ENCODE measurements at regions not wholly inside any gene's neighbourhood (a gene's known extent, or its start where the extent isn't known, plus 50 kb on each side); places are given as distances from the start of the nearest gene placed in this dataset.

DNA sequence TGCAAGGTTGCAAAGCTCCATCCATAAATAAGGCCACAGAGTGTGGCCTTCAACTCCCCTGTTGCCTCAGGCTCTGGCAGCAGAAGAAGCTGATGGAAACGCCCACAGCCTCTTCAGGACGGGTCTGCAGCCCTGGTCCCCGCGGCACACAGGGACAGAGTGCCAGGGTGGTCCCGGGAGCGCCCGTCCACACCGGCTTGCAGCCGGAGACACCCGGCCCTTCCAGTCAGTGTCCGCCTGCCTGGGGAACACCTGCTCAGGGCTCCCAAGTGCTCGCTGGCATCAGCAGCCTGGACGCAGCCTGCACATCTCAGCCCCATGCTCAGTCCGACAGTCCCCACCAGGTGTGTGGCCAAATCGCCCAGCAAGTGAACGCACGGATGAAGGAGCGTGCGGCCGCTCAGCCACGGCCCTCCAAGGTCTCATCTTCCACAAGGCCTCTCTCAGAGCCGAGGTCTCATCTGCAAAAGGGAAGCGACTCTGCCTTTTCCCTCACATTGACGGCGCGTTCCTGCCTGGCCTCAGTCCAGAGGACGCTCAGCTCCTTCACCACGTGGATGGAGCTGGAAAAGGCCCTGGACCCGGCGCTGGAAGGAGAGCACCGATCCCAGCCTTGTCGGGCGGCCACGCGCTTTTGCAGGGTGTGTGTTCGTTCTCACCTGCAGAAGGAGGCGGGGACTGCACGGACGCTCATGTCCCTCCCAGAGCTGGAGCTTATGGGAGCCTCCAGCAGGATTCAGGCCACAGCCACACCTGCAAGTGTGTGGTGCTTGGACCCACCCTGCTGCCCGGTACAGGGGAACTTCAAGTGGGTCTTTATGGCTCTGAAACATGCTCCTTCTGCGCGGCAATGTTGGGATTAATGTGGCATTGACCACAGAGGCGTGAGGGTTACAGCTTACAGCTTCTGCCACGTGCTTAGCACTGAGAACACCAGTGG is 180.4 kb downstream of the DLL1 start:
- DNase-seq = no peak

- DNase-seq = no peak
Observed at GRCh38 chr6:170108890-170109587, 181.8 kb downstream of the DLL1 start.

DNA sequence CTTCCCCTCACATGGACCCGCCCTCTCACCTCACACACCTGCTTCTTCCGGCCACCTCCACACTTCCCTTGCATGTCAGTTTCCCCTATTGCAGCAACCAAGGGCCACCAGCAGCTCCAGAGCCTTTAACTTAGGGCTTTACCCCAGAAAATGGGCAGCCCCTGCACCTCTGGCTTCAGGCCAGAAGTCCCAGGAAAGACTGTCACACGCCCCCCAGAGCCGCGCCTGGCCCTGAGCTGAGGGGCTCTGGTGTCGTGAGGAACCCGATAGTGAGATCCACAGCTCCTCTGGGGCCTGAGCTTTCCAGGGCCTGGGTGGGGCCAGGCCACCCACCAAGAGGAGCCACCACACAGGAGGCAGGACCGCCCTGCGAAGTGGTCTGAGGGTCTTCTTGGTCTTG is 182.4 kb downstream of the DLL1 start:
- DNase-seq = no peak

DNA sequence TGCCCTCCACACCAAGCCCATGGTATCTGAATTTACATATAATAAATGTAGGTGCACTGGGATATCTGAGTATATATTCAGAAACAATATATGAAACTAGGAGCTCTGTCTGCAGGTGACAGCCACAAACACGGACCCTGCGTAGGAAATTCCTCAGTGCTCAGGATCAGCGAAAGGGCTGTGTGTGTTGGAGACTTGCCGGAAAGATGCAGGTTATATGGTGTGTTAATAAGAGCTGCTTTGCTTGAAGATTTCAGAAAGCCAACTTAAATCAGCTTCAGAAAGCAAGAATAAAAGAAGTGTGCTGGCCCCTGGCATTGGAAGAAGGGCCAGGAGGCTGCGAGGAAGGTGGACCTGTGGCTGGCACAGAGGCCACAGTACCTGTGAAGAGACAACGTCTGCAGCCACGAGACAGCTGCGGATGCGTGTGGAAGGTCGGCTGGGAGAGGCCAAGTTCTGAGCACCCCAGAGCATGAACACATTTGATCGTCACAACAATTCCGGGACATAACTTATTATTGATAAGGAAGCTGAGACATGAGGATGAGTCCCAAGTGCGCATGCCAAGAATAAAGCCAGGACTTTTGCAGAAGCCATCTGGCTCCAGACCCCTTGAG is 183.2 kb downstream of the DLL1 start:
- no peak for DNase-seq

GRCh38 chr6:170106906-170107525 is 183.9 kb downstream of the DLL1 start:
- DNase-seq = no peak

GRCh38 chr6:170102582-170103481 is 188.0 kb downstream of the DLL1 start:
- no peak for DNase-seq

- no peak for DNase-seq
Observed at GRCh38 chr6:170102038-170102437, 188.8 kb downstream of the DLL1 start.

- DNase-seq = no peak
Observed at GRCh38 chr6:170101281-170102035, 189.4 kb downstream of the DLL1 start.

GRCh38 chr6:170100046-170100445 is 190.8 kb downstream of the DLL1 start:
- DNase-seq = no peak

- no peak for DNase-seq
Observed at GRCh38 chr6:170099387-170099786, 191.5 kb downstream of the DLL1 start.

GRCh38 chr6:170098428-170099170 is 192.3 kb downstream of the DLL1 start:
- DNase-seq = no peak

DNA sequence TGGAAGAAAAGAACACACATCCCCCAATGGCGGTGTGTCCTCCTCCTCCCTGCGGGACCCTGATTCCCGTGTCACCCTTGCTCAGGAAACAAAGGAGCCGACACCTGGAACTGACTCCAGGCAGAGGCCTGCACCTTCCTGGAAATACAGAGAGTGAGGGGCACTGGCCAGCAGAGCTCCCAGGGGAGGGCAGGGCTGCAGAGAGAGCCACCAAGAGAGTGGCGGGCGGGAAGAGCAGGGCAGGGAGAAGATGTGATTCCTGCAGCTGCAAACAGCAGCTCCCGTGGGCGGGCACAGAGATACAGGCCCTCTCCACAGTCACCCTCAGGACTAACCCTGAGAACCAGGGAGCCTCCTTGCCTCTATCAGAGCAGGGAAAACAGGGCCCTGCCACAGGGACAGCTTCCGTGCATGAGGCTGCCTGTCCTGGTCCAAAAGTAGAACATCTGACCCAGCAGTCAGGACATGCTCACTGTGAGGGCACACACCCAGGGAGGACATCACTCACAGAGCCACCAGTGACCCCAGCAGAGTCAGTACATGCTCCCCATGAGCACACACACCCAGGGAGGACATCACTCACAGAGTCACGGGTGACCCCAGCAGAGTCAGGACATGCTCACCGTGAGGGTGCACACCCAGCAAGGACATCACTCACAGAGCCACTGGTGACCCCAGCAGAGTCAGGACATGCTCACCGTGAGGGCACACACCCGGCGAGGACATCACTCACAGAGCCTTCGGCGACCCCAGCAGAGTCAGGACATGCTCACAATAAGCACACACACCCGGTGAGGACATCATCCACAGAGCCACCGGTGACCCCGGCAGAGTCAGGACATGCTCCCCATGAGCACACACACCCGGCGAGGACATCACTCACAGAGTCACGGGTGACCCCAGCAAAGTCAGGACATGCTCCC is 193.1 kb downstream of the DLL1 start:
- DNase-seq = no peak

DNA sequence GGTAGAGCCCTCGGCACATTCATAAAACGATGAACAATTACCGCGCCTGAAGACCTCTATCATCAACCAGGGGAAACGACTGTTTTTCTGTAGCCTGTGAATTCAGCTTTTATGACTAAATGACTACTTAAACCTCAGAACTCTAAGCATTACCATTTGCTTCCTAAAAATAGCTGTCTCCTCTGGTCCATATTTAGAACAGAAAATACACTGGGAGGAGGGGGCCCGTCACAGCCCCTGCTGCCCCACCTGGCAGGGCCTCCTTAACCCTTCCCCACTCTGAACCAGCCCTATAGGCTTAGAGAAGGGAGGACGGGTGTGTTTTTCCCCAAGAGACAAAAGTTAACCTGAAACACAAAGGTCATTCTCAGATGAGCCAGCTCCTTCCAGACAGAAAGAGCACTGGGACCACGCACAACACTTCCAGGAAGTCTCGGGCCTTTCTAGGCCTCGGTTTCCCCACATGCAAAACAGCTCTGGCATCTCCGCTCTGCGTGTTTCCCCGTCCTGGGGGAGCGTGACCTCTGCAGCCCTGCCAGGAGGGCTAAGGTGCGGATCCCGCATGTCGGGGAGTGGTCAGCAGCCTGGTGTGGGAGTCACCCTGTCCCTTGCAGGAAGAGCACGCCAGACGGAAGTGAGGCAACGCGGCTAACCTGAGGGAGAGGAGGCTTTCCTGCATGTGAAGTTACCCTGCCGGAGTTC is 193.9 kb downstream of the DLL1 start:
- DNase-seq = no peak

DNA sequence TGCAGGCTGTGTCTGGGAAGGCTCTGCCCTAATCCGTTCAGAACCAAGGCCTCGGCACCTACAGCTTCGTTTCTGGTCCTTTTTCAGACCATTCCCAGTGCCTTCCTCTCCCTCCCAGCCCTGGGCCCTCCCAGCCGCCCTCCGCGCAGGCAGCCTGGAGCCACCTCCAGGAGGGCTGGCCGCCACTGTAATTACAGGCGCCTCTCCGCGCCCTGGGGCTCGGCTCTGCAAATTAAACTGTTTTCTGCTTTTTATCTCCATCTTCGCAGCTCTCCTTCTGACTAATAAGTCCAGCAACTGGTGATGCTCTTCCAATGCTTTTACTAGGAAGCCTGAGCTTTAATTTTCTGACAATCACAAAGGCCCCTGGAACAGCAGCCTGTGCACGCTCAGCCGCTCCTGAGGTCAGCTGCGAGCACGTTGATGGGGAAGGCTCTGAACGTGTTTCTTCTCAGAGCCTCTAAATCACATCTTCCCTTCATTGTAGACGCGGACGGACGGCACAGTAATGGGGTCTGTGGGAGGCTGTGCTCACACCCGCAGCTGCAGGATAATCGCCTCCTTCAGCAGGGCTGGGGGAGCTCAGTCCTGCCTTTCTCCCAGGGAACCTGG is 194.6 kb downstream of the DLL1 start:
- no peak for DNase-seq

DNA sequence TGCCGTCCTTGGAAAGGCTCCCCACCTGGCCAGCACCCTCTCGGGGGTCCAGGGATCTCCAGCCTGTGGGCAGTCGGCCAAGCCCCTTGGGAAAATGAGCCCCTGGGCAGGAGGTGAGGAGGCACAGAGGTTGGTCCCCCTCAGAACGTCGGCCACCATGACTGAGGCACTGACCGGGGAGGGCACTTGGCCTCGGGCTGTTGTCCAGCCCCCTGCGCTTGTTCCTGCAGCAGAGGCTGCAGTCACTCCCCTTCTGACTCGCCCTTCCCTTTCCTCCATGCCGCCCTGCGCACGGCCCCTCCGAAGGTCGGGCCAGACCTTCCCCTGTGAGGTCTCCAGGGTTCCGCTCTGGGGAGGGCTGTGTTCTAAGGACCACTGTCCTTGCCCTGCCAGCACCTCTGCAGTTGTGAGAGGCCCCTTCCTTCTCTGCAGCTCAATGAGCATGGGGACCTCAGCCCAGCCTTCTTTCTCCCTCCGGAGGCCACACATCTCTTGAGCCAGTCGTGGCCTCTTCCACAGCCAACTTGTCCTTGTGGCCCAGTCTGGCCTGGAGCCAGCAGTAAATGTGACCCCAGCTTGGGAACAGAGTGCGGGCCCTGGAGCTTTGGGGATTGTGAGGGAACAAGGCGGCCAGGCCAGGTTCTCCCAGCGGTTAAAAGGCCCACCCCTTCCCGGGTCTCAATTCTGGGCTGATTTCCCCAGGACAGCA is 195.5 kb downstream of the DLL1 start:
- no peak for DNase-seq

DNA sequence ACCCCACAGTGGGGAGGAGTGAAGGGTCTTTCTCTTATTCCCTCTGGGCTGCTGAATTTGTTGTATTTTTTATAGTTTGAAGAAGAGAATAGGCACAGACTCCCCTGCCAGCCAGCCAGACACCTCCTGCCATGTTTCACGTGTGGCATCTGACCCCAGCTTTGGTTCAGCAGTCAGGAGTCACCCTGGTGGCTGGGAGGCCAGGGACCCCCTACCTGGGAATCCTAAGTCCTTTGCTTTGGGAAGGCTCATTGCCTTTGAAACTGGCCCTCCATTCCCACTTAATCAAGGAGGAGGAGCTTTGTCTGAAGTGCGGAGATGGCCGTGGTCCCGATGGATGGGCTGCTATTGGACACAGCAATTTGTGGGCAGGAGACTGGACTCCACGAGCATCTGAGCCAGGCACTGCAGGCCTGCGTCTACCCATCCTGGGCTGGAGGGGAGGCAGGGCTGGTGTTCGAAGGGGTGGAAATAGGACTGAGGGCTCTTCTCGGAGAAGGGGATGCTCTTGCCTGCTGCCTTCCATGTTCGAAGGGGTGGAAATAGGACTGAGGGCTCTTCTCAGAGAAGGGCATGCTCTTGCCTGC is 196.1 kb downstream of the DLL1 start:
- DNase-seq = no peak

Data from hematopoietic multipotent progenitor cell treated with erythropoietin and hydrocortisone succinate and interleukin-3 and kit ligand, for 8 days (in vitro differentiated cells).